GM21381 (cell line): ENCODE measurements at regions not wholly inside any gene's neighbourhood (a gene's known extent, or its start where the extent isn't known, plus 50 kb on each side); places are given as distances from the start of the nearest gene placed in this dataset.
"Not testable (repeated sequence)": the region's sequence is repeated elsewhere in the genome, so short reads cannot be mapped to it uniquely, and the experiment has no call there.

Source experiments
- ATAC-seq: cut with Tn5 transposase; IDR thresholded peaks from one replicate; pipeline ENCODE4 v1.9.1; 2021; ENCODE audit warnings: mild to moderate bottlenecking, moderate library complexity; ENCODE audit not compliant: unreplicated experiment

- ATAC-seq = no peak
These were observed 1084.0 kb upstream of the CDH18 start for GRCh38 chr5:21071986-21072385.

GRCh38 chr5:21071421-21071820, 1083.4 kb upstream of the CDH18 start:
- no peak for ATAC-seq

- ATAC-seq = no peak
These were observed 1082.9 kb upstream of the CDH18 start for GRCh38 chr5:21070858-21071257.

- no peak for ATAC-seq
These were observed 1079.7 kb upstream of the CDH18 start for GRCh38 chr5:21067724-21068123.

GRCh38 chr5:21063146-21063545, 1075.1 kb upstream of the CDH18 start:
- ATAC-seq = no peak

- ATAC-seq = peak; percentile 95
These were observed 1070.3 kb upstream of the CDH18 start for GRCh38 chr5:21058289-21058688.

GRCh38 chr5:21051945-21052344, 1063.9 kb upstream of the CDH18 start:
- ATAC-seq = no peak

GRCh38 chr5:21049901-21050300, 1061.9 kb upstream of the CDH18 start:
- no peak for ATAC-seq

GRCh38 chr5:21030981-21031380, 1043.0 kb upstream of the CDH18 start:
- no peak for ATAC-seq

GRCh38 chr5:21024966-21025365, 1037.0 kb upstream of the CDH18 start:
- ATAC-seq = no peak

GRCh38 chr5:21013237-21013636, 1025.2 kb upstream of the CDH18 start:
- ATAC-seq = no peak

GRCh38 chr5:21007781-21008180, 1019.8 kb upstream of the CDH18 start:
- ATAC-seq = no peak

GRCh38 chr5:20988933-20989332, 1000.9 kb upstream of the CDH18 start:
- not testable (repeated sequence) for ATAC-seq

GRCh38 chr5:20985754-20986153, 997.8 kb upstream of the CDH18 start:
- no peak for ATAC-seq

- no peak for ATAC-seq
These were observed 986.4 kb upstream of the CDH18 start for GRCh38 chr5:20974426-20974825.

GRCh38 chr5:20972419-20972925, 984.5 kb upstream of the CDH18 start:
- peak; percentile 84 for ATAC-seq

- ATAC-seq = no peak
These were observed 971.3 kb upstream of the CDH18 start for GRCh38 chr5:20959347-20959746.

- ATAC-seq = no peak
These were observed 970.6 kb upstream of the CDH18 start for GRCh38 chr5:20958641-20959040.

GRCh38 chr5:20956134-20956533, 968.1 kb upstream of the CDH18 start:
- ATAC-seq = peak; percentile 50

GRCh38 chr5:20949636-20950035, 961.6 kb upstream of the CDH18 start:
- no peak for ATAC-seq

GRCh38 chr5:20943183-20943971, 955.4 kb upstream of the CDH18 start:
- ATAC-seq = not testable (repeated sequence)

- ATAC-seq = not testable (repeated sequence)
These were observed 954.6 kb upstream of the CDH18 start for GRCh38 chr5:20942603-20943002.

GRCh38 chr5:20940786-20941185, 952.8 kb upstream of the CDH18 start:
- ATAC-seq = not testable (repeated sequence)
